ENCODE measurements at regions not wholly inside any gene's neighbourhood (a gene's known extent, or its start where the extent isn't known, plus 50 kb on each side); places are given as distances from the start of the nearest gene placed in this dataset.

GRCh38 chr11:109993786-109994185 is 99.4 kb upstream of the ZC3H12C start:
- H3K4me1 Mint-ChIP-seq: peaks cover 4% of the 10 kb centered on the region
- no peak overlapping the region for H3K4me3 Mint-ChIP-seq
- no peak for DNase-seq (ENCODE audit: low read depth, low spot score)
- no peak overlapping the region for H3K27ac Mint-ChIP-seq (ENCODE audit: unreplicated experiment)
- no peak for TF ChIP-seq CTCF (conservative IDR thresholded peaks at IDR 0.05)
- no peaks in the 10 kb centered on the region for H3K36me3 Mint-ChIP-seq (ENCODE audit: low read depth)
- no peaks in the 10 kb centered on the region for H3K9me3 Mint-ChIP-seq
- H3K27me3 Mint-ChIP-seq (ENCODE audit: low read depth): no peaks in the 10 kb centered on the region

GRCh38 chr11:109994907-109995306 is 98.3 kb upstream of the ZC3H12C start:
- Mint-ChIP-seq H3K4me3 (no peak overlapping the region), H3K27ac (ENCODE audit: unreplicated experiment) (no peak overlapping the region), H3K9me3 (no peaks in the 10 kb centered on the region), H3K27me3 (ENCODE audit: low read depth) (no peaks in the 10 kb centered on the region), H3K36me3 (ENCODE audit: low read depth) (no peaks in the 10 kb centered on the region), H3K4me1 (peaks cover 8% of the 10 kb centered on the region)
- DNase-seq (ENCODE audit: low read depth, low spot score): no peak
- no peak for TF ChIP-seq CTCF (conservative IDR thresholded peaks at IDR 0.05)

- TF ChIP-seq CTCF (conservative IDR thresholded peaks at IDR 0.05): no peak
- Mint-ChIP-seq H3K36me3 (ENCODE audit: low read depth) (no peaks in the 10 kb centered on the region), H3K4me3 (no peak overlapping the region), H3K4me1 (peaks cover 8% of the 10 kb centered on the region), H3K9me3 (no peaks in the 10 kb centered on the region), H3K27ac (ENCODE audit: unreplicated experiment) (no peak overlapping the region), H3K27me3 (ENCODE audit: low read depth) (no peaks in the 10 kb centered on the region)
- no peak for DNase-seq (ENCODE audit: low read depth, low spot score)
Observed at GRCh38 chr11:109996060-109996459, 97.1 kb upstream of the ZC3H12C start.

- peaks cover 13% of the 10 kb centered on the region for H3K4me1 Mint-ChIP-seq
- no peak overlapping the region for H3K27ac Mint-ChIP-seq (ENCODE audit: unreplicated experiment)
- no peaks in the 10 kb centered on the region for H3K27me3 Mint-ChIP-seq (ENCODE audit: low read depth)
- no peak for DNase-seq (ENCODE audit: low read depth, low spot score)
- no peak for TF ChIP-seq CTCF (conservative IDR thresholded peaks at IDR 0.05)
- no peaks in the 10 kb centered on the region for H3K9me3 Mint-ChIP-seq
- H3K4me3 Mint-ChIP-seq: no peak overlapping the region
- H3K36me3 Mint-ChIP-seq (ENCODE audit: low read depth): no peaks in the 10 kb centered on the region
Observed at GRCh38 chr11:109998921-109999320, 94.3 kb upstream of the ZC3H12C start.

GRCh38 chr11:110000031-110000502 is 93.1 kb upstream of the ZC3H12C start:
- no peak for TF ChIP-seq CTCF (conservative IDR thresholded peaks at IDR 0.05)
- Mint-ChIP-seq H3K27me3 (ENCODE audit: low read depth) (no peaks in the 10 kb centered on the region), H3K27ac (ENCODE audit: unreplicated experiment) (no peak overlapping the region), H3K36me3 (ENCODE audit: low read depth) (no peaks in the 10 kb centered on the region), H3K9me3 (peaks cover 5% of the 10 kb centered on the region), H3K4me3 (no peak overlapping the region), H3K4me1 (peaks cover 13% of the 10 kb centered on the region)
- no peak for DNase-seq (ENCODE audit: low read depth, low spot score)

GRCh38 chr11:110000850-110001249 is 92.3 kb upstream of the ZC3H12C start:
- Mint-ChIP-seq H3K4me1 (peaks cover 13% of the 10 kb centered on the region), H3K36me3 (ENCODE audit: low read depth) (no peaks in the 10 kb centered on the region), H3K27me3 (ENCODE audit: low read depth) (no peaks in the 10 kb centered on the region), H3K27ac (ENCODE audit: unreplicated experiment) (no peak overlapping the region), H3K9me3 (peaks cover 6% of the 10 kb centered on the region), H3K4me3 (no peak overlapping the region)
- no peak for TF ChIP-seq CTCF (conservative IDR thresholded peaks at IDR 0.05)
- DNase-seq (ENCODE audit: low read depth, low spot score): no peak

Data from neural crest cell (in vitro differentiated cells).